NCI-H2107 treated with DMSO at 0.1 percent for 48 hours (cell line): ENCODE measurements at regions not wholly inside any gene's neighbourhood (a gene's known extent, or its start where the extent isn't known, plus 50 kb on each side); places are given as distances from the start of the nearest gene placed in this dataset.

Experiments
- DNase-seq: peaks from one replicate; lab custom pipeline; 2025; ENCODE audit not compliant: unreplicated experiment; lab: John Stamatoyannopoulos, UW

DNA sequence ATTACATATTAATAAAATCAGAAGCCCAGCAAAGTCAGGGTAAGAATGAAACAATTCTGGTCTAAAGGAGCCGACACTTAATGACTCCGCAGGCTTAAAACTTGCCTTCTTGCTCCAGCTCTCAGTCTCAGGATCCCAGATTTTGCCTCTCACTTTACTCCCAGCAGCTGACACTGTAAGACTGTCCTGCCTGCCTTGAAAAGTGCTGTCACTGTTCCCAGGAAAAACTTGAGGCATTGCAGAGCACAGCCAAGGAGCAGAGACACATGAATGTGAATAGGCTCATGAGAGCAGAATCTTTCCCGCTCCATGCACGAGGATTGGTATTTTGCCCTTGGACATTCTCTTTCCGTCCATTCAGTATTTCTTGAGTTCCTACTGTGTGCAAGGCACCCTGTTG lies 457.6 kb upstream of the ZFHX3 start:
- DNase-seq: no peak

DNA sequence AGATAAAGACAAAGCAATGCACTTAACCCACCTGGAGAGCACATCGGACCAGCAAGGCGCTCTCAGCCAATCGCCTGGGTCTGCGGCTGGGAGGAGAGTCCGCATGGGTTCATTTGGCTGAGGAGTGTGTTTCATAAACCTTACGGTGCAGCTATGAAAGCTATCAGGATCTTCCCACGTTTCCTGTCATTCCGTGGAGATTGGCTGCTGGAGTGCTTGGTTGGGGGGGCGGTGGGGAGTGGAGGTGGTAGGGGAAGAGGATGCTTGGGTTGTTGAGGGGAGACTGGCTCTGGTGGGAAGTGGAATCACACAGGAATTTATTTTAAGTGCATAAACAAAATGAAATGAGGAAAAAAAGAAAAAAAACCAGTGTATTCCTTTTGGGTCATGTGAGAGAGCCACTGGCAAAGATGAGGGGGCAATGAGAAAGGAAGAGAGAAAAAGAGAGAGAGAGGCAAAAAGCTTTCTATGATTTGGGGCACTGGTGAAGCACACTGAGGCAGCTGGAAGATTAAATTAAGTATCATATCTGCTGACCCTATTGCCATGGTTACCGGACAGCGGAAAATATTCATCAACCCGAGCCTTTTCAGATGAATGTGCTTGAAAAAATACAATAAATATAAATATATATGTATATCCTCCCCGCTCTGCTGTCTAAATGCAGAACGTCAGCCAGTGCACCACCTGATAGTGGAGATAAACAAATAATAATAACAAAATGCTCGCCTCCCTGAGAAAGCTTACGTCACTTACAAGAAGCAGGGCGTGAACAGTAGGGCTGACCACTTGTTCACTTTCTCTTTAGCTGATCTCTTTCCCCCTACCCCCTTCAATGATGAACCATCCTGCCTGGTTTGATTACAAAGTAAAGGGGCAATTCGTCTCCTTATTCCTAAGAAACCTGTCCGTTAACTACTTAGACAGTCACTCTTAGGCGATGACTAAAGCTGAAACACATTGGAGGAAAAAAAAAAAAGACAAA lies 457.0 kb upstream of the ZFHX3 start:
- no peak for DNase-seq

DNA sequence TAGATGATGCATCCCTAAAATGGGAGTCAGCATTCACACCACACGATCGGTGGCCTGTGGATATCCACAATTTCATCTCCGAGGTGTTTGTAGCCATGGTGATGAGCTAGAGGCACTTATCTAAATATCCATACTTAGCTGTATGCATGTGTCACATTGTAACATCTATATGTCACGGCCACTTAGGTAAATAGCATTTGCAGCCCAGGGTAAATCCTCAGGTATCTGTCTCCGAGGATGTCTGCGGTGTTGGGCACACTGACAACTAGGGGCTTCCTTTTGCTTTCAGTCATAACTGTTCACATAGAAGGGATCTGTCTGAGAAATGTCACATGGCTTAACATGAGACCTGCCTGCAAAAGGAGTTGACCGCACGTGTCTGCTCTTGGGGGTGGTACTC lies 455.2 kb upstream of the ZFHX3 start:
- DNase-seq: no peak

DNA sequence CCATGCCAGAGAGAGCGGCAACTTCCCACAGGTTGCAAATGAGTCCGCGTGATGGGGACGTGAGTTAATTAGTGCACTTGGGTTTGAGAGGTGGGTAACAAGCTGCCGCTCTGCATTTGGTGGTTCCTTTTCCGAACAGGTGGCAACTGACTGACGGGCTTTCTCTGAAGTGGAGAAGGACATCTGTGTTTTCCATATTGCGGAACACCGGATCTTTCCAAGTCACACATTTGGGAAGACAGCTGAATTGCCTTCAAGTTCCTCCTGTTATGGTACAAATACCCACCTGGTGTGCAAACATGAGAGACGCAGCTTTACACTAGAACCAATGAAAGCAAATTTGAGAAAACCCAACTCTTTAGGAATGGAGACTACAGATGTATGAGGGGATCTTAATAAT lies 451.3 kb upstream of the ZFHX3 start:
- DNase-seq: no peak

DNA sequence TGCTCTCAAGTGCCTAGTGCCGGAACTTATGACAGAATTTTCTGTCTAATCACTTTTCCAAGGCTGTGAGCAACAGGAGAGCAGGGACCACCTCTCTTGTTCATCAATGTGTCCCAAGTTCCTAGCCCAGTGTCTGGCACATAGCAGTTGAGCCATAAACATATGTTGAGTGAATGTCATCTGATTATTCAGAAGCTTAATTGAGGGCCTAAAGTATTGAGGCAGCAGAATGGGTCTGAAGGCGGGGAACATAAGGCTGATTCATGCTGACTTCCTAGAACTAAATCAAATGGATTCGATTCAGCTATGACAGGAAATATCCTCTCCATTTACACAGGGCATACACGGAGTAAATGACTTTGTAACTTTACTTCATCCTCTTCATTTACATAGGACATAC lies 438.0 kb upstream of the ZFHX3 start:
- no peak for DNase-seq

DNA sequence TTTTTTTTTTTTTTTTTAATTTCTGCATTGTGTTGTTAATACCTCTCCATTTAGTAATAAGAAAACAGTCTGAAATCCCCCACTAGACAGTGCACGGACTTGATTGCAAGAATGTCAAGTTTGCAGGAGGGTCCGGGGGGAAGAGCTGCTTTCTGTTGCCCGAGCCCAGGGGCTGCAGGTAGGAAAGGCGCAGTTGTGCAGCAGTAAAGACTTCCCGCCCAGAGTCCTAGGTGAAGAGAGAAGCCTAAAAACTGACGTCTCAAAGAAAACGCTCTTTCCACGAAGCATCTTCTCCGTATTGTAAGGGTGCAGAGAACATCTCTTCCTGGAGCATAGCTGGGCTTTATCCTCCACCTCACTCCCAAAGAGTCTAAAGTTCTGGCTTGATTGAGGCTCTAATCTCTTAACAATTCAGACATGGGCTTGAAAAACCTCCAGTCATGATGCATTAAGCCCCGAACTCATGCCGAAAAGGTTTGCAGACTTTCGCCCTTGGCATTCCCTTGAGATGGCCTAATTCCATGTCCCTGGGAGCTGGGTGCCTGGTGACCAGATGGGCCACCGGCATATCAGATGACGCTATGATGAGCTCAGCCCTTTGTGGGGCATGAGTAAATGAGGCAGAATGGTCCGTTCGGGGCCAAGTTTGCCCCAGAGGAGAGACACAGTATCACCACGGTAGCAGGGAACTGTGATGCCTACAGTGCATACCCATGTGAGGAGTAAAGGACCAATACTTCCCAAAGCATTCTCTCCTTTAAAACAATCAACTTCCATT lies 436.2 kb upstream of the ZFHX3 start:
- no peak for DNase-seq

DNA sequence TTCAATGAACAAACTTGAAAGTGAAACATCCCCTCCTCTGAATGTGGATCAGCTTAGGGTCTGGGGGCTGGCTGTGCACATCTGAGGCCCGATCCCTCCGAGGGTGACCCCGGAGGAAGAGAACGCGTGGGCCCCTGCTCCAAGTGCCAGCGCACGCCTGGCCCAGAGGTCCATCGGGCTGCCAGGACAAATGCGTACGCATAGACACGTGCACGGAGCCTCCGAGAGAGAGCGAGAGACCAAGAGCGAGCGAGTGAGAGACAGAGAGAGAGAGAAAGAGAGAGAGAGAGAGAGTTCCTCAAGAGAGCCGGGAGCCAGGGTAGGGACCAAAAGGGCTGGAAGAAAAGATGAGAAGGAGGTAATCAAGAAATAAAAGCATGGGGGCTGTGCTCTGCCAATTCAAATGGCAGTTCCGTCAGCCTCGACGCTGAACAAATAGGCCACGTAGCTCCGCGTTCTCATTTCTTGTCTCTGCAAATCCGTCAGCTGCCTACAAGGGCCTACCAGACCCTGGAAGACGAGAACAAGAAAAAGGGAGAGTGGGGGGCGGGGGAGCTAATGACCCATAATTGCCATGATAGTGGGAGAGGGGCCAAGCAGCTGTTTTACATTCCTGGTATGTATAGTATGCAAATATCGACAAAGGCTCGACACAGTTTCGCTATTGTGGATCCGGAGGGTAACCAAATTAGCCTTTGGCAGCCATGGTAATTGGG lies 435.3 kb upstream of the ZFHX3 start:
- DNase-seq: no peak

DNA sequence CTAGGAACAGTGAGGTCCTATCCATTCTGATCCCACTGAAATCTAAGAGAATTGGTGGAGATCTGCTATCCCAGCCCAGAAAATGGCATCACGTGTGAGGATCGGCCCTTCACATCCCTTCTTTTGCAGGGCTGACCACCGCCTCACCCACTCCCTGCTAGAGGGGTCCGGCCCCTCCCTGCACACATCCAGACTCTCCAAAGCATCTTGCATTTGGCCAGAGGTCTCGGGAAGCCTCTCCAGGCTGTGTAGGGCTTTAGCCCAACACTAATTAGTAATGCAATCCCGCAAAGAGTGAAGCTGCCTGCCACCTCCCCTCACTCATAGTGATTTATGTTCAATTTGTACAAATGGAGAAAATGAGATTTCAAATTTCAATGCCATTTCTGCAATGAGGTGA lies 434.4 kb upstream of the ZFHX3 start:
- DNase-seq: no peak

DNA sequence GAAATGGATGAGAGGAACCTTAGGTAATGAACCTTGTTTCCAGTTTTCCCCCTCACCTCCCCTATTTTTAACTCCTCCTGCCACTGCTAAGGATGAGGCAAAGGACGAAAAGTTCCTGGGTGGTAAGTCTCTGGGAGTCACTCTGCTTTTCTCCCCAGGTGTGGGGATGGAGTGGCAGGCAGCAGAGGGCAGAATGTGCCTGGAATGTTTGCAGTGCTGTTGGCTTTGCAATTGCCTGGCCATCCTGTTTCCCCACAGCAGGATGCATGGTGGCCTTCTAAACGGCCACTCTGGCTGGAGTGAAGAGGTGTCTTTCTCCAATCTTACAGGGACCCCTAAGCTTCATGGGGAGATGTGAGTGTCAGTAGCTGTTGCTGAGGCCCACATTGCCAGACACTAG lies 432.5 kb upstream of the ZFHX3 start:
- DNase-seq: no peak

DNA sequence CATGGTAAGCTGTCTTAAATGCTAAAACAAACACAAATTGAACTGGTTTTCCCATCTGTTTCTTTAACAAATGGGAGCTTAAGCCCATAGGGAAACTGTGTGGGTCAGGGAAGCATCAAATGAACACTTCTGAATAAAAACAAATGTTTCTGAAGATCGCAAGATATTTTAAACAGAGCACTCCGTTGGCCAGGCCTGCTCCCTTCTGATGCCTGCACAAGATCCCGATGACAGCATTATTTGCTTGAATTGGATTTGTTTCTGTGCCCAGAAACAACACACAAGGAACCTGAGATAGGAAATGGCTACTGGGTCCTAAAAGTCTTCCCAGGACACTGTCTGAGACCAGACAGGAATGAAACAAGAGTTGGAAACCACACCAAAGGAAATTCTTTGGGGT lies 425.8 kb upstream of the ZFHX3 start:
- DNase-seq: no peak

DNA sequence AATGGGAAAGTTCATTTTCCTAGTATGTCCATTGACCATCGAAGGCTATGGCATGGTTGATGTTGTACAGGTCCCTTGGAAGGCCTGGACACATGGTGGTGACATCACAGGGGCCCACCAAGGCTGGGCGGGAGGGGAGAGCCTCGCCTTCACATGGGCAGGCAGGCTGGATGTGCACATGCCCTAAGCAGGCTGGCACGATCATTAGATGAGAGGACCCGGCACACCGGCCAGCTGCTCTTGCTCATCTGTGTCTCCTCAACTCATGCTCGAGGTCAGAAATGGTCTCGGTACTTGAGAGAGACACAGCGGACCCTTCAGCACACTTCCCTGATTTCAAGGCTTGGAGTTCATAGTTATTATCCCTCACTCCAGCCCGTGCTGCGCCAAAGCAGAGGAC lies 416.9 kb upstream of the ZFHX3 start:
- no peak for DNase-seq

DNA sequence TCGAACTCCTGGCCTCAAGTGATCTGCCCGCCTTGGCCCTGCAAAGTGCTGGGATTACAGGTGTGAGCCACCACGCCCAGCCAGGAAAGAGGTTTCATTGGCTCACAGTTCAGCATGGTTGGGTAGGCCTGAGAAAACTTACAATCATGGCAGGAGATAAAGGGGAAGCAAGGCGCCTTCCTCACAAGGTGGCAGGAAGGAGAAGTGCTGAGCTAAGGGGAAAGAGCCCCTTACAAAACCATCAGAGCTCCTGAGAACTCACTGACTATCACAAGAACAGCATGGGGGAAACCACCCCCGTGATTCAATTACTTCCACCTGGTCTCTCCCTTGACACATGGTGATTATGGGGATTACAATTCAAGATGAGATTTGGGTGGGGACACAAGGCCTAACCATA lies 411.7 kb upstream of the ZFHX3 start:
- DNase-seq: no peak

DNA sequence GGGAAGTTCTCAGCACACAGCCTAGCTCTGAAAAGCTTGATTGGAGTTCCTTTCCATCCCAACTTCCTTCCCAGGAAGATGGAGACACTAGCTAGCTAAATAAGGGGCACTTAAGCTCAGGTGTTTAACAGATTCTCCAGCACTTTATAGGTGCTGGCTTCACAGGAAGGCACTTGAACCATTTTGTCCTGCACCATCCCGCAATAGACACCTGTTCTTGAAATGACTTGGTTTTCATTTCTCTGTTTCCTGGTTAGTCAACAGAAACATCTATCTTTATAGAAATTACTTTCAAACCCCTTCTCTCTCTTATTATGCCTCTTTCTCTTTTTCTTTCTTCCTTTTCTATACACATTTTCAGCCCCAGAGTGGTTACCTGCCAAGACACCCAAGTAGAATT lies 409.9 kb upstream of the ZFHX3 start:
- DNase-seq: no peak

DNA sequence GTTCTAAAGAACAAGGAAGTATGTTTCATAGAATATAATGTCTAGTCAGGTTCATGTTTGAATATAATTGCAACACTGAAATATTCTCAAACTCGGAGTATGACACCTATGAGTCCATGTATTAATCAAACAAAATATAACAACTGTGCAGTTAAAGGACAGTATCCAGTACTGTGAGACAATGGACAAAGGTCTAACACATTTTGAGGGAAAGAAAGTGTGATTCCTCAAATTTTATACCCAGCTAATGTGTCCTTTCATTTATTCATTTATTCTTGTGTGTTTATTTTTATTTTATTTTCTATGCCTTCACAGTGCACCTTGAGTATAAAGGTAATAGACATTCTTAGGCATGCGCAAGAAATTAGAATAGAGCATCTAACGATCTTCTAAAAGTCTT lies 401.0 kb upstream of the ZFHX3 start:
- no peak for DNase-seq

DNA sequence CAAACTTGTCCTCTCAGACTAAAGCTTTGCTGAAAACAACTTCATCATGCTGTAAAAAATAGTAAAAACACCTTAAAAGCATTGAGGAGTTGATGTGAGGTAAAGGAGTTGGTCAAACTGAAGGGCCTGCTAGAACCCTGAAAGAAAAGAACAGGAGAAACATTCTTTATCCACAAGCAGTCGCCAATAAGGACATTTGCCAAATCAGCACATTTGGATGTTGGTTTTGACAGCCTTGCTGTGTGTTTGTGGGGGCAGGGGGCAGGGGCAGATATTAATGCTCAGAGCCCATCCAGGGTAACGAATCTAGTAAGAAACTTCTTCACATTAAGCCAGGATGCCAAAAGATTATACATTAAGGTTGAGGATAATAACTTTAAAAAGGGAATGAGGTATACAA lies 399.9 kb upstream of the ZFHX3 start:
- DNase-seq: no peak

DNA sequence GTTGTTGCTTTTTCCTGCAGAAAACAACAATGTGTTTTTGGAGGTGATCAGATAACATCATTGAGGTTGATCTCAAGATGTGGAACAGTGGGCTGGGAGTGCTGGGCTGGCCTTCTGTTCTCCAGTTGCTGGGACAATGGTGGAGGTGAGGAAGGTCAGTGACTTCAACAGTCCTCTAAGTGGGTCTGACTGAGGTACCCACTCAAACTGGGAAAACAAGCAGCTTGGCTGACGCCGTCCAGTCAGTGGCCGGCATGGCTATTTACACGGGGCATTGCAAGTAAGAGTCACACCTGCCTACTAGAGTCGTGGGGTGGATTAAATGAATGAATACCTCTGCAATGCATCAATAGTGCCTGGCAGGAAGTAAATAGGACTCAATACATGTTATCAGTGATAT lies 386.7 kb upstream of the ZFHX3 start:
- DNase-seq: no peak

DNA sequence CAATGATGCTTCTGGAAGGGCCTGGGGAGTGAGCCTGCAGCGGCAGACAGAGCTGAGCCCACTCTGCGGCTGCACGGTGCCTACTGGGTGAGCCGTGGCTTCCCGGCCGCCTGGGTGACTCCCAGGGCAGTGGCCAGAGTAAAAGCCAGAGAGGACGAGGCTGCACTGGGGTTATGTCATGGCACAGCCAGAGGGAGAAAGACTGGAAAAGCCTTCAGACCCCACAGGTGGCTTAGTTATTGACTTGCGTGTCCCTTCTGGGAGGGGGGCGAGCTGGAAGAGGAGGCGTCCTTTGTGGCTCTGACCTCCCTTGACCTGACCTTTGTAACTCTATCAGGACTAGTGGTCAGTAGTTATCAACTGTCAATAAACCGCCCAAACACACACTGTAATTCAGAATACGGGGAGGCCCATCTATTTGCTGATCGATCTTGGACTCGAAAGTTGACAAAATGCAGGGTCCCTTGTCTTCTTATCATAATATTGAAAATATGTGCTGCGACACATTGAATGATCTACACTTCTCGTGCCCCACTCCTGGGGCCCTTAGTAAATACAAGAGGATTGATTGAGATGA lies 385.9 kb upstream of the ZFHX3 start:
- no peak for DNase-seq

DNA sequence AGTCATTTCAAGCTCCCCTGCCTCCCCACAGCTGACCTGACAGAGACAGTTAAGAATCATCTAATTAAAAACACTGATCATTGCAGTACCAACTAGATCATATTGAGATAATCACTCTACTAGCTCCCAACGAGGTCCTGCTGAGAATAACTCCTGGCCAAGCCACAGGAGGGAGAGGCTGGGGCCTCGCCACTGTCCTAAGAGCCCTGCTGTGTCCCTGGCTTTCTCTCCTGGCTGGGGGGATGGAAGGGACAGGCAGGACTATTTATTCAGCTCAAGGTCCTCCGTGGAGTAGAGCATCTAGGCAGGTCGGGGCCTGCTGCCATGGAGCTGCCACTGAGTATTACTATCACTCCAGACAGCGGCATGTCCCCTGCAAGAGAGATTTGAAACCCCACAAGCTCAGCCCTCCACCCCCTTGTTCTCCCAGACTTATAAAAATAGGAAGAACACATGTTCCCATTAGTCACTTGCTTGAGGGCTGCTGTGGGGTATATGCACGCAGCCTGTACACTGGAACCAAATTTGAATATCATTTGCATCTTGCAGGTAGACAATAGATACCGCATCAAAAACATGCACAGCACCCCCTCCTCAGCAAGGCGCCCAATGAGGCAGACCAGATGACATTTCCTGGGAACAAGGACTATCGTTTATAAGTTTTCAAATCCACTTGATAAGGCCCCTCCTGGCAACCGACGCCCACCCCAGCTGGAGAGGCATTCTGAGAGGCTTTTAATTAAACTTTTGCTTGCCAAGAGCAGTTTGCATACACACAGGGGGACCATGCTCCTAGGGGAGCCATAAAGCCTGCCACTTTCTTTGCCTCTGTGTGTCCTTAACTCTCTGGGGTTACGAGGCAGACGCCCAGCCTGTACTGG lies 385.2 kb upstream of the ZFHX3 start:
- peak; percentile 34 for DNase-seq

DNA sequence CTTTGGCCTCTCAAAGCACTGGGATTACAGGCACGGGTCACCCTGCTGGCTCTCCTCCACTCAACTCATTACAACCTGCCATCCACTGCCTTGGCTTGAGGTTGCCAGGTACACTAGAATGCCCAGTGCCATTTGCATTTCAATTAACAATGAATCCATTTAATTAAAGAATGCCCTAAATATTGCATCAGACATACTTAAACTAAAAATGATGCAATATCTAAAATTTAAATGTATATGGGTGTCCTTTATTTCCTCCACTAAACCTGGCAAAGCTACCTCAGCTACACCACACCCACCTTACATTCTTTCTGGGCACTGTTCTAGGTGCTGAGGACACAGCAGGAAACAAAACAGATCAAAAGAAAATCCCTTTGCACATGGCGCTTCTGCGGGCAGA lies 382.2 kb upstream of the ZFHX3 start:
- DNase-seq: no peak

DNA sequence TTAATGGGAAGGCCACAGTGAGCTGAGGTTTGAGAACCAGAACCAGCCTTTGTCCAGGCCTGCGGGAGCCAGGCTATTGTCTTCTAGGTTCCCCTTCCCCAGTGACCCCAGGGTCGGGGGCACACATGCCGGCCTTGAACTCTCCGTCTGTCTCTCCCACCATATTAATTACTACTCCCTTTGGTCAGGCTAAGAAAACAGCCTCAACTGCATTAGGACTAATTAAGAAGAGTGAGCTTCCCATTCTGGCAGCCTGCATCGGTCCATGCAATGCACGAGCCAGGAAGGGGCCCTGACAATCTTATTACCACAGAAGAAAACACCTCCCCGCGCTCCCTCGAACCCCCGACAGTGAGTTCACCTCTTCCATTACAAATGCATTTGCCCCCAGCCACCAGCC lies 380.2 kb upstream of the ZFHX3 start:
- DNase-seq: no peak
